HEK293T (cell line): ENCODE measurements at regions not wholly inside any gene's neighbourhood (a gene's known extent, or its start where the extent isn't known, plus 50 kb on each side); places are given as distances from the start of the nearest gene placed in this dataset.

Experiments
- CTCF ChIA-PET: fragments of 350-600 bp; formaldehyde crosslinking; extraction: SDS; loops from one replicate; lab custom pipeline; 2021; ENCODE audit warnings: antibody characterized with exemption, inconsistent platforms; lab: Yijun Ruan, JAX
- POLR2A ChIA-PET: fragments of 350-600 bp; formaldehyde crosslinking; extraction: SDS; loops from one replicate; lab custom pipeline; 2020; ENCODE audit warnings: antibody characterized with exemption, inconsistent platforms; lab: Yijun Ruan, JAX
- DNase-seq: peaks from one replicate; pipeline ENCODE4 v3.0.0; 2012; ENCODE audit warnings: mixed read lengths; ENCODE audit errors: extremely low spot score
- ARNT ChIP-seq: fragments of 450-650 bp; IDR thresholded peaks from 2 replicates; pipeline ENCODE4 v1.6.1; 2017; ENCODE audit warnings: mild to moderate bottlenecking
- BHLHE40 ChIP-seq: fragments of 450-650 bp; IDR thresholded peaks from 2 replicates; pipeline ENCODE4 v1.6.1; 2016; ENCODE audit warnings: mild to moderate bottlenecking, moderate library complexity, borderline replicate concordance
- CTBP1 ChIP-seq: fragments of 450-650 bp; IDR thresholded peaks from 2 replicates; pipeline ENCODE4 v1.6.1; 2016; ENCODE audit warnings: borderline replicate concordance
- ELF4 ChIP-seq: fragments of 450-650 bp; IDR thresholded peaks from 2 replicates; pipeline ENCODE4 v1.6.1; 2017; ENCODE audit warnings: antibody characterized with exemption
- FOXA1 ChIP-seq: fragments of 450-650 bp; IDR thresholded peaks from 2 replicates; pipeline ENCODE4 v1.6.1; 2016; ENCODE audit warnings: mild to moderate bottlenecking
- FOXK2 ChIP-seq: fragments of 450-650 bp; IDR thresholded peaks from 2 replicates; pipeline ENCODE4 v1.6.1; 2016; ENCODE audit warnings: mild to moderate bottlenecking
- FOXM1 ChIP-seq: fragments of 450-650 bp; IDR thresholded peaks from 2 replicates; pipeline ENCODE4 v1.6.1; 2017; ENCODE audit warnings: mild to moderate bottlenecking, borderline replicate concordance
- HDGF ChIP-seq: fragments of 450-650 bp; IDR thresholded peaks from 2 replicates; pipeline ENCODE4 v1.6.1; 2017; ENCODE audit warnings: antibody characterized with exemption, borderline replicate concordance
- L3MBTL2 ChIP-seq: fragments of 450-650 bp; conservative IDR thresholded peaks from 2 replicates; pipeline ENCODE4 v1.6.1; 2016; ENCODE audit warnings: mild to moderate bottlenecking
- LEF1 ChIP-seq: fragments of 450-650 bp; IDR thresholded peaks from 2 replicates; pipeline ENCODE4 v1.6.1; 2017; ENCODE audit warnings: mild to moderate bottlenecking, borderline replicate concordance
- NFRKB ChIP-seq: fragments of 450-650 bp; IDR thresholded peaks from 2 replicates; pipeline ENCODE4 v1.6.1; 2016; ENCODE audit warnings: mild to moderate bottlenecking, moderate library complexity
- SP1 ChIP-seq: fragments of 450-650 bp; IDR thresholded peaks from 2 replicates; pipeline ENCODE4 v1.6.1; 2017
- SUZ12 ChIP-seq: fragments of 450-650 bp; IDR thresholded peaks from 2 replicates; pipeline ENCODE4 v1.6.1; 2016; ENCODE audit warnings: mild to moderate bottlenecking
- TARDBP ChIP-seq: fragments of 450-650 bp; IDR thresholded peaks from 2 replicates; pipeline ENCODE4 v1.6.1; 2016
- ZNF384 ChIP-seq: fragments of 450-650 bp; IDR thresholded peaks from 2 replicates; pipeline ENCODE4 v1.6.1; 2016
- TF ChIP-seq, protein P1 (sequence below): fragments of 450-650 bp; IDR thresholded peaks from 2 replicates; pipeline ENCODE4 v1.6.1; 2016

DNA sequence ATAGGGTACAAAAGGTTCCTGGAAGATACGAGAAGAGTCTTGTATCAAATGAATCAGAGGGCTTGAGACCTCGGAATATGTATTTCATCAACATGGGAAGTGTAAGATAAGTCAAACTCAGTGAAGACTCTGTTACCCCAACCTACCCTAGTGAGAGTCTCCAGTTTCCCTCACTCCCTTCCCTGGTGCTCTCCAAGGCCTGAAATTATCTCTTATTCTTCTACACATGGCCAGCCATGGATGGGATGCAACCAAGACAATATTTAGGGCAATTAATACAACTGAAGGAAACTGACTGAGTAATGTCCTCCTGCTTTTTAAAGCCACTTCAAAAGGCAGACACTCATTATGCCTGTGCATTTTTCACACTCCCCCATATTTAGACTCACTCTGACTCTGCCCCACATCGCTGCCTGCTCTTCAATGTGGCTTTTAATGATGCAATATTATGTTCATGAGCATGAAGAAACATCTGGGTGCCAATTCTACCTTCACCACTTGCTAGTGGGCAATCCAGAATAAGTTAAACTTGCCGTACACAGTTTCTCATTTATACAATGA is 137.1 kb upstream of the THBS1 start:
- ChIA-PET POLR2A (no interaction called here), CTCF (no interaction called here)
- no peak for DNase-seq
- TF ChIP-seq FOXK2 (no peak), LEF1 (no peak), BHLHE40 (no peak), ZNF384 (no peak), FOXA1 (no peak), FOXM1 (no peak), L3MBTL2 (no peak), SUZ12 (no peak), ARNT (no peak), TARDBP (no peak), CTBP1 (no peak)
- TF ChIP-seq, protein P1, sequence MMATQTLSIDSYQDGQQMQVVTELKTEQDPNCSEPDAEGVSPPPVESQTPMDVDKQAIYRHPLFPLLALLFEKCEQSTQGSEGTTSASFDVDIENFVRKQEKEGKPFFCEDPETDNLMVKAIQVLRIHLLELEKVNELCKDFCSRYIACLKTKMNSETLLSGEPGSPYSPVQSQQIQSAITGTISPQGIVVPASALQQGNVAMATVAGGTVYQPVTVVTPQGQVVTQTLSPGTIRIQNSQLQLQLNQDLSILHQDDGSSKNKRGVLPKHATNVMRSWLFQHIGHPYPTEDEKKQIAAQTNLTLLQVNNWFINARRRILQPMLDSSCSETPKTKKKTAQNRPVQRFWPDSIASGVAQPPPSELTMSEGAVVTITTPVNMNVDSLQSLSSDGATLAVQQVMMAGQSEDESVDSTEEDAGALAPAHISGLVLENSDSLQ: no peak

GRCh38 chr15:39444735-39445470 is 136.0 kb upstream of the THBS1 start:
- POLR2A ChIA-PET: no interaction called here
- CTCF ChIA-PET: no interaction called here
- no peak for DNase-seq
- no peak for TF ChIP-seq FOXA1
- no peak for TF ChIP-seq L3MBTL2
- no peak for TF ChIP-seq CTBP1
- TF ChIP-seq SUZ12: no peak
- TF ChIP-seq ZNF384: no peak
- TF ChIP-seq BHLHE40: no peak
- no peak for TF ChIP-seq FOXM1
- TF ChIP-seq HDGF: no peak
- no peak for TF ChIP-seq SP1

GRCh38 chr15:39445931-39446330 is 134.9 kb upstream of the THBS1 start:
- no peak for TF ChIP-seq NFRKB
- TF ChIP-seq TARDBP: no peak
- TF ChIP-seq HDGF: no peak
- TF ChIP-seq FOXA1: no peak
- TF ChIP-seq FOXM1: no peak
- no peak for TF ChIP-seq ARNT
- no peak for TF ChIP-seq LEF1
- TF ChIP-seq FOXK2: no peak
- no peak for TF ChIP-seq SP1
- no peak for TF ChIP-seq BHLHE40
- no peak for TF ChIP-seq ZNF384
- TF ChIP-seq L3MBTL2: no peak
- no peak for DNase-seq
- CTCF ChIA-PET: no interaction called here
- POLR2A ChIA-PET: no interaction called here

GRCh38 chr15:39447346-39447745 is 133.5 kb upstream of the THBS1 start:
- ChIA-PET POLR2A (no interaction called here), CTCF (no interaction called here)
- DNase-seq: no peak
- TF ChIP-seq TARDBP: no peak
- no peak for TF ChIP-seq LEF1
- TF ChIP-seq SP1: no peak
- no peak for TF ChIP-seq CTBP1
- no peak for TF ChIP-seq BHLHE40
- no peak for TF ChIP-seq FOXK2
- TF ChIP-seq ZNF384: no peak

- DNase-seq: no peak
- POLR2A ChIA-PET: no interaction called here
- TF ChIP-seq ZNF384 (no peak), BHLHE40 (no peak), TARDBP (no peak), ELF4 (no peak), SUZ12 (no peak), FOXM1 (no peak), L3MBTL2 (no peak), ARNT (no peak), CTBP1 (no peak), FOXK2 (no peak), NFRKB (no peak), LEF1 (no peak), HDGF (no peak), FOXA1 (no peak)
- TF ChIP-seq, protein P1: no peak
- CTCF ChIA-PET: no interaction called here
These were observed 133.0 kb upstream of the THBS1 start for GRCh38 chr15:39447881-39448280.

- POLR2A ChIA-PET: no interaction called here
- TF ChIP-seq ZNF384: no peak
- no peak for TF ChIP-seq ARNT
- TF ChIP-seq NFRKB: no peak
- no peak for TF ChIP-seq CTBP1
- TF ChIP-seq, protein P1: no peak
- no peak for TF ChIP-seq FOXM1
- TF ChIP-seq HDGF: no peak
- no peak for TF ChIP-seq SUZ12
- no peak for TF ChIP-seq SP1
- no peak for TF ChIP-seq TARDBP
- TF ChIP-seq FOXA1: no peak
- no peak for TF ChIP-seq L3MBTL2
- no peak for TF ChIP-seq LEF1
- no peak for TF ChIP-seq ELF4
- TF ChIP-seq FOXK2: no peak
- no peak for TF ChIP-seq BHLHE40
- CTCF ChIA-PET: no interaction called here
- DNase-seq: no peak
These were observed 132.5 kb upstream of the THBS1 start for GRCh38 chr15:39448409-39448808.
